DND-41 (cell line): ENCODE measurements at regions not wholly inside any gene's neighbourhood (a gene's known extent, or its start where the extent isn't known, plus 50 kb on each side); places are given as distances from the start of the nearest gene placed in this dataset.

Experiments
- ATAC-seq: fragments of 200-7000 bp; cut with Tn5 transposase; 3 replicates; pipeline ENCODE4 v1.9.1; 2021; ENCODE audit warnings: low read depth; ENCODE audit not compliant: insufficient read depth
- DNase-seq: peaks from one replicate; pipeline ENCODE4 v3.0.0-alpha.2; 2020
- H2AFZ ChIP-seq: 2 replicates; pipeline ENCODE4 v1.6.0; 2012; ENCODE audit warnings: low read depth, low read length
- H3K27ac ChIP-seq: 2 replicates; pipeline ENCODE4 v1.5.1; 2012; ENCODE audit warnings: low read length, inconsistent platforms
- H3K27me3 ChIP-seq: fragments of 200-600 bp; sonication (generic); 2 replicates; pipeline ENCODE4 v1.6.0; 2012; ENCODE audit warnings: low read length, mild to moderate bottlenecking, inconsistent platforms; ENCODE audit not compliant: insufficient read depth, poor library complexity
- H3K36me3 ChIP-seq: 2 replicates; pipeline ENCODE4 v1.5.1; 2012; ENCODE audit warnings: low read length, inconsistent platforms; ENCODE audit not compliant: insufficient read depth
- H3K4me1 ChIP-seq: 2 replicates; pipeline ENCODE4 v1.5.1; 2012; ENCODE audit warnings: mild to moderate bottlenecking, low read length; ENCODE audit not compliant: insufficient read depth
- H3K4me2 ChIP-seq: 2 replicates; pipeline ENCODE4 v1.6.0; 2012; ENCODE audit warnings: mild to moderate bottlenecking, moderate library complexity, low read length, inconsistent platforms; ENCODE audit not compliant: insufficient read depth
- H3K4me3 ChIP-seq, 2 experiments: fragments of 200-600 bp in 1 of 2; shearing (Covaris generic) in 1 of 2; 2 replicates each; pipeline ENCODE4 v1.5.1; 2012 to 2016; ENCODE audit warnings: inconsistent platforms in 2 of 2, low read length in 2 of 2, mild to moderate bottlenecking in 2 of 2, low read depth in 1 of 2, moderate library complexity in 1 of 2
- H3K79me2 ChIP-seq: 2 replicates; pipeline ENCODE4 v1.6.0; 2012; ENCODE audit warnings: low read length, inconsistent platforms; ENCODE audit not compliant: insufficient read depth
- H3K9ac ChIP-seq: 2 replicates; pipeline ENCODE4 v1.6.0; 2012; ENCODE audit warnings: low read depth, mild to moderate bottlenecking, inconsistent platforms, low read length, moderate library complexity
- H3K9me3 ChIP-seq: 2 replicates; pipeline ENCODE4 v1.5.1; 2012; ENCODE audit warnings: low read length, moderate library complexity, mild to moderate bottlenecking, inconsistent platforms; ENCODE audit not compliant: insufficient read depth, severe bottlenecking
- H4K20me1 ChIP-seq: 2 replicates; pipeline ENCODE4 v1.6.0; 2012; ENCODE audit warnings: low read length; ENCODE audit not compliant: insufficient read depth
- EZH2 ChIP-seq: IDR thresholded peaks from 3 replicates; pipeline ENCODE4 v1.6.1; 2012; ENCODE audit warnings: borderline replicate concordance, low read depth, mild to moderate bottlenecking, moderate library complexity, low read length, inconsistent platforms; ENCODE audit not compliant: severe bottlenecking
- TF ChIP-seq, protein P1 (sequence below): IDR thresholded peaks from 2 replicates; pipeline ENCODE4 v1.5.1; 2012; ENCODE audit warnings: borderline replicate concordance, low read length, moderate library complexity, mild to moderate bottlenecking; ENCODE audit not compliant: poor library complexity, severe bottlenecking; ENCODE audit errors: extremely low read depth

GRCh38 chr22:48957311-48957986, 870.2 kb downstream of the BRD1 start:
- Histone ChIP-seq H3K4me1 (no peaks in the 10 kb centered on the region), H3K36me3 (no peaks in the 10 kb centered on the region), H3K4me3 (no peak overlapping the region), H4K20me1 (no peaks in the 10 kb centered on the region), H2AFZ (no peak overlapping the region), H3K27me3 (peaks cover 3% of the 10 kb centered on the region), H3K79me2 (no peaks in the 10 kb centered on the region), H3K27ac (no peak overlapping the region), H3K4me2 (no peak overlapping the region), H3K9ac (no peak overlapping the region), H3K9me3 (no peaks in the 10 kb centered on the region)
- TF ChIP-seq, protein P1, sequence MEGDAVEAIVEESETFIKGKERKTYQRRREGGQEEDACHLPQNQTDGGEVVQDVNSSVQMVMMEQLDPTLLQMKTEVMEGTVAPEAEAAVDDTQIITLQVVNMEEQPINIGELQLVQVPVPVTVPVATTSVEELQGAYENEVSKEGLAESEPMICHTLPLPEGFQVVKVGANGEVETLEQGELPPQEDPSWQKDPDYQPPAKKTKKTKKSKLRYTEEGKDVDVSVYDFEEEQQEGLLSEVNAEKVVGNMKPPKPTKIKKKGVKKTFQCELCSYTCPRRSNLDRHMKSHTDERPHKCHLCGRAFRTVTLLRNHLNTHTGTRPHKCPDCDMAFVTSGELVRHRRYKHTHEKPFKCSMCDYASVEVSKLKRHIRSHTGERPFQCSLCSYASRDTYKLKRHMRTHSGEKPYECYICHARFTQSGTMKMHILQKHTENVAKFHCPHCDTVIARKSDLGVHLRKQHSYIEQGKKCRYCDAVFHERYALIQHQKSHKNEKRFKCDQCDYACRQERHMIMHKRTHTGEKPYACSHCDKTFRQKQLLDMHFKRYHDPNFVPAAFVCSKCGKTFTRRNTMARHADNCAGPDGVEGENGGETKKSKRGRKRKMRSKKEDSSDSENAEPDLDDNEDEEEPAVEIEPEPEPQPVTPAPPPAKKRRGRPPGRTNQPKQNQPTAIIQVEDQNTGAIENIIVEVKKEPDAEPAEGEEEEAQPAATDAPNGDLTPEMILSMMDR = no peak
- TF ChIP-seq EZH2 = no peak
- no peak for ATAC-seq
- no peak for DNase-seq

DNA sequence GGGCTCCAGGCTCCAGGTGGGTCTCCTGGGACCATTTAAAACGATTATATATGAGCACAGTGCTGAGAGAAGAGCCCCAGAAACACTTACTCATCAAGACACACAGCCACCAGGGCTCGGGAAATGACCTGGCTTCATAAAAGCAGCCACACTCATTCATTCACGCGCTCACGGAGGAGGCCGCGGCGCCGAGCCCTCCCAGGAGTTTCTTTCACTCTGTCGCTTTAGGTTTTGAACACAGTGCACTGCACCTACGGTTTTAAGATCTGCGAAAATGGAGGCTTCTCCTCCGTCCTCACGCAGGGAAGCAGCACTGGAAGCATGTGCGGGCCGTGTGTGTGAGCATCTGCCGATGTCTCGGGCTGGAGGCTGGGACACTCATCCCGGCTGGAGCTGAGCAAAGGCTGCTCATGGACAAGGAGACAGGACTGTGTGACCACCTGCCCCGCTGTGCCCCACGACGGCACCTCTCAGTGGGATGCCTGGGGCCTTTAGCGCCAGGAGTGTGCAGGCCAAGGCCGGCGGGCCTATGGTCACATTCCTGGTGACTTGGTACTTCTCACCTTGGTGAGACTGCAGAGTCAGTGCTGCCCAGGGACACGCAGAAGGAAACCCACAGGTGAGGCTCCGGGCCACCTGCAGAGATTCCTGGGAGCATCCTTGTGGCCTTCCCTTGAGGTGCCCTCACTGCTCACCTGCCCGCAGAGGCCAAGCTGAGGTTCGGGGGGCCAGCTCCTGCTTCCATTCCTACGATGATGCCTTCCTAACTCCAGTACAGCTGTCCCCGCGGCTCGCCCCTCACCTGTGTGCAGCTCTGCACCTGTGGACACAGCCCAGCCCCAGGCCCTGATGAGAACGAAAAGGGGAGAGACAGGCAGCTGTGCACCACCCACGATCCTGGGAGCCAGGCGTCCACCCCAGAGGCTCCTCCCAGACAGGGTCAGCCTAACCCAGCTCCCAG, 872.0 kb downstream of the BRD1 start:
- Histone ChIP-seq H2AFZ (no peak overlapping the region), H4K20me1 (no peaks in the 10 kb centered on the region), H3K79me2 (no peaks in the 10 kb centered on the region), H3K36me3 (no peaks in the 10 kb centered on the region), H3K27me3 (peaks cover 3% of the 10 kb centered on the region), H3K4me3 (no peak overlapping the region), H3K4me1 (no peaks in the 10 kb centered on the region), H3K9ac (no peak overlapping the region), H3K4me2 (no peak overlapping the region), H3K9me3 (no peaks in the 10 kb centered on the region), H3K27ac (no peak overlapping the region)
- ATAC-seq (no peak), DNase-seq (no peak)
- TF ChIP-seq, protein P1 = no peak
- no peak for TF ChIP-seq EZH2

- Histone ChIP-seq H3K27me3 (peaks cover 3% of the 10 kb centered on the region), H3K9ac (no peak overlapping the region)
- no peak for DNase-seq
These were observed 872.8 kb downstream of the BRD1 start for GRCh38 chr22:48954781-48955311.

More at GRCh38 chr22:48954781-48955311, 872.8 kb downstream of the BRD1 start:
- H3K36me3 ChIP-seq = no peaks in the 10 kb centered on the region
- no peak for TF ChIP-seq EZH2
- TF ChIP-seq, protein P1 = no peak
- H2AFZ ChIP-seq = no peak overlapping the region
- H3K4me2 ChIP-seq = no peak overlapping the region
- H3K79me2 ChIP-seq = no peaks in the 10 kb centered on the region
- no peaks in the 10 kb centered on the region for H3K4me1 ChIP-seq
- H4K20me1 ChIP-seq = no peaks in the 10 kb centered on the region
- ATAC-seq = no peak
- H3K27ac ChIP-seq = no peak overlapping the region
- no peaks in the 10 kb centered on the region for H3K9me3 ChIP-seq
- H3K4me3 ChIP-seq = no peak overlapping the region
